GM12891 (cell line): ENCODE measurements at regions not wholly inside any gene's neighbourhood (a gene's known extent, or its start where the extent isn't known, plus 50 kb on each side); places are given as distances from the start of the nearest gene placed in this dataset.

Experiments used
- PAX5 ChIP-seq: IDR thresholded peaks from 2 replicates; pipeline ENCODE4 v1.6.1; 2011; ENCODE audit warnings: low read length, moderate library complexity, mild to moderate bottlenecking; ENCODE audit not compliant: insufficient read depth, severe bottlenecking
- POLR2A ChIP-seq: IDR thresholded peaks from 2 replicates; pipeline ENCODE4 v1.6.1; 2011; ENCODE audit warnings: low read depth, low read length, control low read depth
- TAF1 ChIP-seq: IDR thresholded peaks from 2 replicates; pipeline ENCODE4 v1.6.1; 2011; ENCODE audit warnings: low read depth, low read length, control low read depth

DNA sequence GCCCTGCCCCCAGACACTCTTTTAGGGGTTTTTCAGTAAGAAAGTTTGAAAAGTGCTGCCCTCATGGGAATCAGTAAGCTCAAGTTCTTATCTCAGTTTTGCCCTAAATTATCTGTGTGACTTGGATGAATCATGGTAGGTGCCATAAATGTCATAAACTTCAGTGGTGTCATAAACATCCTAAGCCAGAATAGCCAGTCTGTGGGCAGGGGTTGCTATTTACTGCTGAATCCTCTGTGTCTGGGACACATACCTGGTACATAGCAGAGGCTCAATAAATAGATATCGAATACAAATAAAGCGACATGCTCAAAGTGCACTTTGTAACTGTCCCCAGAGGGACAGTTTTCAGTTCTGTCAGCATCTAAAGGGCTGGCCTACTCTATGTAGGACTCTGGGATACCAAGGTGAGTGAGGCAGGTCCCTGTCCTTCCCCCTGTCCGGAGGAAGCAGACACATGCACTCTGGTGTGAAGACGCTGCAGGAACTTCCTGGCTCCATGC is 502.1 kb downstream of the RPS24 start:
- no peak for TF ChIP-seq POLR2A
- TF ChIP-seq TAF1 = no peak
- TF ChIP-seq PAX5 = no peak
